K562 (cell line): ENCODE measurements at regions not wholly inside any gene's neighbourhood (a gene's known extent, or its start where the extent isn't known, plus 50 kb on each side); places are given as distances from the start of the nearest gene placed in this dataset.

Source experiments
- ATAC-seq: fragments of 200-7000 bp; cut with Tn5 transposase; 3 replicates; pipeline ENCODE4 v1.9.1; 2020; ENCODE audit warnings: moderate library complexity
- BruUV-seq: library from RNA; stranded (reverse); fragments of 400-500 nt; replicated peaks from 2 replicates; lab custom pipeline; 2021; lab: Mats Ljungman, UMichigan
- CTCF ChIA-PET: fragments of 300-600 bp; formaldehyde crosslinking; extraction: SDS; loops from one replicate; lab custom pipeline; 2021; ENCODE audit warnings: low intra/inter-chr PET ratio; lab: Yijun Ruan, JAX
- POLR2A ChIA-PET: fragments of 300-600, 350-650 bp; sonication (Branson Sonifier 250); formaldehyde crosslinking; extraction: SDS; loops from one replicate; lab custom pipeline; 2021; ENCODE audit warnings: antibody characterized with exemption, inconsistent platforms; lab: Yijun Ruan, JAX
- DNase-seq, 4 experiments: peaks; one replicate each; pipeline versions ENCODE4 v3.0.0 to v3.0.0-alpha.2; 2011 to 2018; ENCODE audit warnings: low spot score in 3 of 4, mixed read lengths in 3 of 4; ENCODE audit errors: extremely low read depth in 1 of 4
- FAIRE-seq: peaks from 2 replicates; lab custom pipeline; 2011; peaks lifted over from hg19 to GRCh38; lab: Jason Lieb, UNC
- H2AFZ ChIP-seq: 2 replicates; pipeline ENCODE4 v1.6.0; 2011; ENCODE audit warnings: low read depth, low read length, control low read depth, inconsistent platforms
- H3K27ac ChIP-seq: fragments of 200-600 bp; 3 replicates; pipeline ENCODE4 v1.8.0; 2011; ENCODE audit warnings: low read depth, mild to moderate bottlenecking, control low read depth, inconsistent platforms, low read length, moderate library complexity, mixed read lengths; ENCODE audit errors: extremely low read depth
- H3K27me3 ChIP-seq, 2 experiments: fragments of 300-600 bp in 1 of 2; 2 replicates in 1 of 2; 3 replicates in 1 of 2; pipeline versions ENCODE4 v1.6.0 to v1.8.0; 2011; ENCODE audit warnings: inconsistent platforms in 2 of 2, low read length in 2 of 2, mild to moderate bottlenecking in 1 of 2, mixed read lengths in 1 of 2, moderate library complexity in 1 of 2; ENCODE audit not compliant: control insufficient read depth in 2 of 2, insufficient read depth in 2 of 2
- H3K36me3 ChIP-seq: fragments of 300-600 bp; 3 replicates; pipeline ENCODE4 v1.8.0; 2011; ENCODE audit warnings: mild to moderate bottlenecking, low read length, inconsistent platforms; ENCODE audit not compliant: control insufficient read depth, insufficient read depth
- H3K4me1 ChIP-seq, 2 experiments: fragments of 200-600 bp in 1 of 2; replicated peaks in 1 of 2; 2 replicates in 1 of 2; 3 replicates in 1 of 2; pipeline versions ENCODE4 v1.5.1 to v1.8.0; 2011; ENCODE audit warnings: inconsistent platforms in 2 of 2, low read length in 2 of 2, mild to moderate bottlenecking in 1 of 2, mixed read lengths in 1 of 2, moderate library complexity in 1 of 2; ENCODE audit not compliant: control insufficient read depth in 2 of 2, insufficient read depth in 2 of 2
- H3K4me2 ChIP-seq: 2 replicates; pipeline ENCODE4 v1.6.1; 2011; ENCODE audit warnings: low read length, control low read depth, inconsistent platforms, mixed read lengths; ENCODE audit not compliant: insufficient read depth
- H3K4me3 ChIP-seq: fragments of 200-600 bp; sonication (generic), shearing (Covaris generic); 2 replicates; pipeline ENCODE4 v1.5.1; 2016; ENCODE audit warnings: control low read depth, inconsistent platforms
- H3K79me2 ChIP-seq: fragments of 200-600 bp; 3 replicates; pipeline ENCODE4 v1.8.0; 2011; ENCODE audit warnings: low read length, inconsistent platforms; ENCODE audit not compliant: control insufficient read depth, insufficient read depth
- H3K9ac ChIP-seq, 2 experiments: 2 replicates each; pipeline versions ENCODE4 v1.6.0 to v1.6.1; 2011; ENCODE audit warnings: low read depth in 2 of 2, low read length in 2 of 2, control low read depth in 1 of 2, inconsistent platforms in 1 of 2, mild to moderate bottlenecking in 1 of 2, mixed read lengths in 1 of 2; ENCODE audit not compliant: insufficient read depth in 1 of 2
- H3K9me1 ChIP-seq: one replicate; pipeline ENCODE4 v1.6.0; 2011; ENCODE audit warnings: inconsistent platforms, mild to moderate bottlenecking, low read length, moderate library complexity; ENCODE audit not compliant: control insufficient read depth, insufficient read depth
- H3K9me3 ChIP-seq: replicated peaks from 2 replicates; pipeline ENCODE4 v1.5.1; 2011; ENCODE audit warnings: low read depth, low read length, inconsistent platforms; ENCODE audit not compliant: control insufficient read depth, insufficient read depth
- H4K20me1 ChIP-seq: replicated peaks from 2 replicates; pipeline ENCODE4 v1.6.1; 2011; ENCODE audit warnings: low read length, inconsistent platforms, mixed read lengths; ENCODE audit not compliant: control insufficient read depth, insufficient read depth
- CEBPG ChIP-seq, 3 experiments: fragments of 200-800 bp in 1 of 3; sonication (Bioruptor generic) in 1 of 3; sonication (generic) in 1 of 3; formaldehyde crosslinking in 1 of 3; IDR thresholded peaks in 2 of 3; conservative IDR thresholded peaks in 1 of 3; 2 replicates each; pipeline versions ENCODE4 v1.6.1 to v1.8.0; 2016 to 2022; ENCODE audit warnings: missing compliant biosample characterization in 2 of 3, missing genetic modification characterization in 2 of 3, mild to moderate bottlenecking in 1 of 3, missing genetic modification reagents in 1 of 3
- CREM ChIP-seq: IDR thresholded peaks from 2 replicates; pipeline ENCODE4 v1.6.1; 2014; ENCODE audit warnings: antibody characterized with exemption, low read depth
- ELK3 ChIP-seq: fragments of 450-650 bp; formaldehyde crosslinking; IDR thresholded peaks from 2 replicates; pipeline ENCODE4 v1.4.0; 2020; ENCODE audit warnings: mild to moderate bottlenecking
- POLR2AphosphoS2 ChIP-seq: IDR thresholded peaks from 2 replicates; pipeline ENCODE4 v1.6.1; 2012; ENCODE audit warnings: low read length, improper control_type of control experiment
- WGBS: fragments of 100-300 bp; shearing (Covaris generic); methylation state at CpG from one replicate; pipeline ENCODE4 v1.1.6; 2016; ENCODE audit warnings: low coverage, mixed read lengths; ENCODE audit not compliant: insufficient coverage; ENCODE audit errors: missing lambda C conversion rate; 5-methylcytosine and 5-hydroxymethylcytosine counted together
- in situ Hi-C: fragments of 300-500 bp; cut with MboI; formaldehyde crosslinking; loops from 4 replicates; pipeline ENCODE4 v1.15.0; 2018; ENCODE audit warnings: inconsistent platforms, mixed read lengths
- intact Hi-C: fragments of 100-400 bp; cut with micrococcal nuclease; formaldehyde crosslinking; loops from 2 replicates; pipeline ENCODE4 v1.14.2; 2022

DNA sequence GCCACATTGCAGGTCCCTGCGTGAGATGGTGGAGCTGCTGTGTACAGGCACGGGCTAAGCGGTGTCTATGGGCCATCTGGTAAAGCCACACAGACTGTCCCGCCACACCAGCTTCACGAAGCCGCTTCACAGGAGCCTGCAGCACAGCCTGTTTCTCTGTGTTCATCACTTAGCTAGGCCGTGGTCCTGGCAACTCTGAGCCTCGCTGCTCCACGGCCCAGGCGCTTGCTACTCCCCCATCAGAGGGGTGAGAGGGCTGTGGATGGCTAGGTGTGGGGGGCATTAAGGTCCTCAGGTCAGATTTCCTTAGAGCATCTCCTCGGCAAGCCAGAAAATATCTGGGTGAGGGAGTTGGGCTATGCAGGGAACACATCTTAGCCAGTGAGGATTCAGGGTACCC, 225.7 kb downstream of the GLI2 start:
- Histone ChIP-seq H3K27ac (no peak overlapping the region), H3K79me2 (no peaks in the 10 kb centered on the region), H2AFZ (no peak overlapping the region), H3K4me1 (no peaks in the 10 kb centered on the region; a peak in 1 of 5 replicates), H3K9ac (no peak overlapping the region), H4K20me1 (peaks cover 9% of the 10 kb centered on the region; the same call in 1 of the 2 replicates), H3K27me3 (peaks cover 16 to 83% of the 10 kb centered on the region in 2 experiments; a peak in 4 of 5 replicates), H3K36me3 (no peaks in the 10 kb centered on the region), H3K4me2 (no peak overlapping the region), H3K9me3 (no peaks in the 10 kb centered on the region), H3K4me3 (no peak overlapping the region), H3K9me1 (no peaks in the 10 kb centered on the region)
- FAIRE-seq (no peak), ATAC-seq (no peak), DNase-seq (no peak)
- POLR2A ChIA-PET, result interaction anchor here (0.8 to 1.0 kb wide), 2 partner anchors 13 to 28 kb away, joined by 3 to 4 read pairs; no protein-coding TSS in a partner anchor
- in situ Hi-C loops, result no loop called here
- WGBS, result 0% methylated on average over 11 of the region's 11 CpGs
- BruUV-seq, result no TSS peak
- CTCF ChIA-PET, result no interaction called here
- TF ChIP-seq CREM (no peak), POLR2AphosphoS2 (no peak), CEBPG (CRISPR knock-in tag; IDR thresholded peaks at IDR 0.05) (no peak), CEBPG (tag; conservative IDR thresholded peaks at IDR 0.05 in 1 of 2, IDR thresholded peaks at IDR 0.05 in 1 of 2) (no peak), ELK3 (no peak)
- intact Hi-C loops, result no loop called here
